Neural progenitor cell (in vitro differentiated cells): ENCODE measurements at regions not wholly inside any gene's neighbourhood (a gene's known extent, or its start where the extent isn't known, plus 50 kb on each side); places are given as distances from the start of the nearest gene placed in this dataset.

ENCODE experiments used
- DNase-seq: peaks from one replicate; pipeline ENCODE4 v3.0.0-alpha.2; 2016; ENCODE audit warnings: low spot score
- H2AFZ ChIP-seq: fragments of 200-600 bp; sonication (generic); replicated peaks from 2 replicates; pipeline ENCODE4 v1.6.1; 2016; ENCODE audit warnings: antibody characterized with exemption
- H3F3A ChIP-seq: fragments of 200-600 bp; sonication (generic); 2 replicates; pipeline ENCODE4 v1.6.1; 2016; ENCODE audit warnings: antibody characterized with exemption, low read depth
- H3K27ac ChIP-seq: fragments of 200-600 bp; sonication (generic); 2 replicates; pipeline ENCODE4 v1.5.1; 2016; ENCODE audit warnings: mild to moderate bottlenecking
- H3K27me3 ChIP-seq: fragments of 200-600 bp; sonication (generic); 2 replicates; pipeline ENCODE4 v1.6.1; 2016; ENCODE audit warnings: mild to moderate bottlenecking, moderate library complexity
- H3K36me3 ChIP-seq: fragments of 200-600 bp; sonication (generic); 2 replicates; pipeline ENCODE4 v1.5.1; 2016
- H3K4me1 ChIP-seq: fragments of 200-600 bp; sonication (generic); 2 replicates; pipeline ENCODE4 v1.6.1; 2016; ENCODE audit warnings: mixed run types
- H3K4me2 ChIP-seq: fragments of 200-600 bp; sonication (generic); 2 replicates; pipeline ENCODE4 v1.6.1; 2016
- H3K4me3 ChIP-seq: fragments of 200-600 bp; sonication (generic); 2 replicates; pipeline ENCODE4 v1.5.1; 2016
- H3K79me2 ChIP-seq: fragments of 200-600 bp; sonication (generic); 2 replicates; pipeline ENCODE4 v1.6.1; 2016; ENCODE audit warnings: low read depth
- H3K9ac ChIP-seq: fragments of 200-600 bp; sonication (generic); 2 replicates; pipeline ENCODE4 v1.6.1; 2016
- H3K9me3 ChIP-seq: fragments of 200-600 bp; sonication (generic); 2 replicates; pipeline ENCODE4 v1.5.1; 2016; ENCODE audit warnings: low read depth
- H4K20me1 ChIP-seq: fragments of 200-600 bp; sonication (generic); 2 replicates; pipeline ENCODE4 v1.6.1; 2016; ENCODE audit warnings: low read depth
- H3K27ac Mint-ChIP-seq: 3 replicates; pipeline ENCODE4 v1.8.0; 2021; ENCODE audit warnings: mixed read lengths
- H3K27me3 Mint-ChIP-seq: 2 replicates; pipeline ENCODE4 v1.8.0; 2022; ENCODE audit warnings: low read depth, mild to moderate bottlenecking, inconsistent platforms, moderate library complexity, mixed read lengths; ENCODE audit not compliant: insufficient read depth
- H3K36me3 Mint-ChIP-seq: 3 replicates; pipeline ENCODE4 v1.8.0; 2021; ENCODE audit warnings: mixed read lengths
- H3K4me1 Mint-ChIP-seq: 3 replicates; pipeline ENCODE4 v1.8.0; 2021; ENCODE audit warnings: mixed read lengths
- H3K4me3 Mint-ChIP-seq: 3 replicates; pipeline ENCODE4 v1.8.0; 2021; ENCODE audit warnings: mild to moderate bottlenecking, moderate library complexity, mixed read lengths
- H3K9me3 Mint-ChIP-seq: 3 replicates; pipeline ENCODE4 v1.8.0; 2020; ENCODE audit warnings: mixed read lengths
- EZH2 ChIP-seq: fragments of 200-600 bp; sonication (generic); IDR thresholded peaks from 2 replicates; pipeline ENCODE4 v1.6.1; 2017; ENCODE audit warnings: antibody characterized with exemption, mild to moderate bottlenecking, moderate library complexity
- EZH2phosphoT487 ChIP-seq: fragments of 200-600 bp; sonication (generic); IDR thresholded peaks from 2 replicates; pipeline ENCODE4 v1.6.1; 2017; ENCODE audit warnings: antibody characterized with exemption
- TF ChIP-seq, protein P1 (sequence below): fragments of 200-600 bp; sonication (generic); IDR thresholded peaks from 2 replicates; pipeline ENCODE4 v1.5.1; 2017; ENCODE audit warnings: antibody characterized with exemption, mild to moderate bottlenecking

DNA sequence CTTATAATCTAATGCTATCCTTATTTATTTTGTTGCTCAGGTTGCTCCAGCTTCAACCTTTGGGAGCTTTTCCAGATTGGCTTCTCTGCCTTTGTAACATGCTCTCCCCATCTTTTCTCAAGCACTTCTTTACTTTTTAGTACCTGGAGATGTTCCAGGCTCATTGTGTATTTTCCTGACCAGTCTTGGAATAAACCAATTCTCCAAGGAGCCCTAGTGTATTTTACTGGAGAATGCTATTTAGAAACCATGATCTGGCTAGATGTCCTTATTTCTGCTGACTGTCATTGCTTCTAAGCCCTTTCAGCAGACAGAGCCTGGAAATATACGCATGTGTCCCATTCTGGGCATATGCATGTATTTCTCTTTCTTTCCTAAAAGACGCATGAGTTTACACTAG lies 95.7 kb downstream of the EMX2 start:
- H3K4me3 ChIP-seq: no peak overlapping the region
- H2AFZ ChIP-seq: no peak overlapping the region
- no peaks in the 10 kb centered on the region for H3K4me1 Mint-ChIP-seq
- H3K27ac Mint-ChIP-seq: no peak overlapping the region
- no peaks in the 10 kb centered on the region for H3K36me3 Mint-ChIP-seq
- no peaks in the 10 kb centered on the region for H3K9me3 Mint-ChIP-seq
- no peaks in the 10 kb centered on the region for H4K20me1 ChIP-seq
- H3K27ac ChIP-seq: no peak overlapping the region
- no peaks in the 10 kb centered on the region for H3K4me1 ChIP-seq
- no peaks in the 10 kb centered on the region for H3F3A ChIP-seq
- H3K27me3 ChIP-seq: peaks cover 16% of the 10 kb centered on the region
- no peak overlapping the region for H3K4me2 ChIP-seq
- H3K36me3 ChIP-seq: no peaks in the 10 kb centered on the region
- no peak overlapping the region for H3K4me3 Mint-ChIP-seq
- no peaks in the 10 kb centered on the region for H3K9me3 ChIP-seq
- TF ChIP-seq EZH2phosphoT487: no peak
- TF ChIP-seq, protein P1, sequence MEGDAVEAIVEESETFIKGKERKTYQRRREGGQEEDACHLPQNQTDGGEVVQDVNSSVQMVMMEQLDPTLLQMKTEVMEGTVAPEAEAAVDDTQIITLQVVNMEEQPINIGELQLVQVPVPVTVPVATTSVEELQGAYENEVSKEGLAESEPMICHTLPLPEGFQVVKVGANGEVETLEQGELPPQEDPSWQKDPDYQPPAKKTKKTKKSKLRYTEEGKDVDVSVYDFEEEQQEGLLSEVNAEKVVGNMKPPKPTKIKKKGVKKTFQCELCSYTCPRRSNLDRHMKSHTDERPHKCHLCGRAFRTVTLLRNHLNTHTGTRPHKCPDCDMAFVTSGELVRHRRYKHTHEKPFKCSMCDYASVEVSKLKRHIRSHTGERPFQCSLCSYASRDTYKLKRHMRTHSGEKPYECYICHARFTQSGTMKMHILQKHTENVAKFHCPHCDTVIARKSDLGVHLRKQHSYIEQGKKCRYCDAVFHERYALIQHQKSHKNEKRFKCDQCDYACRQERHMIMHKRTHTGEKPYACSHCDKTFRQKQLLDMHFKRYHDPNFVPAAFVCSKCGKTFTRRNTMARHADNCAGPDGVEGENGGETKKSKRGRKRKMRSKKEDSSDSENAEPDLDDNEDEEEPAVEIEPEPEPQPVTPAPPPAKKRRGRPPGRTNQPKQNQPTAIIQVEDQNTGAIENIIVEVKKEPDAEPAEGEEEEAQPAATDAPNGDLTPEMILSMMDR: no peak
- no peak for TF ChIP-seq EZH2
- no peak for DNase-seq
- H3K79me2 ChIP-seq: no peaks in the 10 kb centered on the region
- H3K9ac ChIP-seq: no peak overlapping the region
- H3K27me3 Mint-ChIP-seq: no peaks in the 10 kb centered on the region

DNA sequence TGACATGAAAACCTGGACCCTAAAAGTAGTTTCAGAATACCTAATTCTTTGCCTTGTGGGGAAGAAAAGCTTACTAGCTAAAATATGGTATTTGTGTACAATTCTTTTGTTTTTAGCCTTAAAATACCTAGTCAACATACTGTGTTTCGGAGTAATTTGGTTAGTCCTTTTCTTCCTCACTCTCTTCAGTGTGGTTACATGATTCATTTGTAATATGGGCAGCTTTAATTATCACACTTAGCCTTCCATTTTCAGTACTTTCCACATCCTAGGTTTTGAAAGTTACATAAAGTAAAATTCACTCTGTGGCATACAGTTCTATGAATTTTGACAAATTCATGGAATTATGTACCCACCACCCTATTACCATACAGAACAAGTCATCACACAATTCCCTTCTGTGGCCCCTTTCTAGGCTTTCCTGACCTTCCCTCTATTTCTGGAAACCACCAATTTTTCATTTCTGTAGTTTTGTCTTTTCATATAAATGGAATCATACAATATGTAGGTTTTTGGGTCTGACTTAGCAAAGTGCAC lies 96.2 kb downstream of the EMX2 start:
- H3K27ac Mint-ChIP-seq: no peak overlapping the region
- Histone ChIP-seq H3K9me3 (no peaks in the 10 kb centered on the region), H3K9ac (no peak overlapping the region), H4K20me1 (no peaks in the 10 kb centered on the region), H3K4me1 (no peaks in the 10 kb centered on the region), H3K36me3 (no peaks in the 10 kb centered on the region), H3K79me2 (no peaks in the 10 kb centered on the region), H3K4me3 (no peak overlapping the region), H2AFZ (no peak overlapping the region), H3F3A (no peaks in the 10 kb centered on the region), H3K4me2 (no peak overlapping the region), H3K27me3 (peaks cover 17% of the 10 kb centered on the region), H3K27ac (no peak overlapping the region)
- TF ChIP-seq EZH2phosphoT487: no peak
- TF ChIP-seq EZH2: no peak
- TF ChIP-seq, protein P1: no peak
- no peak for DNase-seq
- no peaks in the 10 kb centered on the region for H3K4me1 Mint-ChIP-seq
- no peak overlapping the region for H3K4me3 Mint-ChIP-seq
- no peaks in the 10 kb centered on the region for H3K9me3 Mint-ChIP-seq
- H3K36me3 Mint-ChIP-seq: no peaks in the 10 kb centered on the region
- no peaks in the 10 kb centered on the region for H3K27me3 Mint-ChIP-seq

DNA sequence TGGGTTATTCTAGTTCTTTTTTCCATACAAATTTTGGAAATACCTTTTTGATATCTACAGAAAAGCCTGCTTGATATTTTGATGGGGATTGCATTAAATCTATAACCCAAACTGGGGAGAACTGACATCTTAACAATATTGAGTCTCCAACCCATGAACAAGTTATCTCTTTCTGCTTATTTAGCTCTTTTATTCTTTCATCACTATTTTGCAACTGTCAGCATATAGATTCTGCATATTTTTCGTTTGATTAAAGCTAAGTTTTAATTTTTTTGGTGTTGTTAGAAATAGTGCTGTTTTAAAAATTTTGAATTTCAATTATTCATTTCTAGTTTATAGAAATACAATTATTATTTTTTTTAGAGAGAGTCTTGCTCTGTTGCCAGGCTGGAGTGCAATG lies 97.9 kb downstream of the EMX2 start:
- Histone ChIP-seq H4K20me1 (no peaks in the 10 kb centered on the region), H3K4me2 (no peak overlapping the region), H3K27ac (no peak overlapping the region), H3K4me1 (no peaks in the 10 kb centered on the region), H3K79me2 (no peaks in the 10 kb centered on the region), H3K9ac (no peak overlapping the region), H3K27me3 (peaks cover 23% of the 10 kb centered on the region), H3K4me3 (no peak overlapping the region), H2AFZ (no peak overlapping the region), H3K9me3 (no peaks in the 10 kb centered on the region), H3F3A (no peaks in the 10 kb centered on the region), H3K36me3 (no peaks in the 10 kb centered on the region)
- TF ChIP-seq, protein P1: no peak
- TF ChIP-seq EZH2phosphoT487: no peak
- TF ChIP-seq EZH2: no peak
- Mint-ChIP-seq H3K9me3 (no peaks in the 10 kb centered on the region), H3K4me1 (no peaks in the 10 kb centered on the region), H3K27me3 (no peaks in the 10 kb centered on the region), H3K36me3 (no peaks in the 10 kb centered on the region), H3K27ac (no peak overlapping the region), H3K4me3 (no peak overlapping the region)
- DNase-seq: no peak
